PFSK-1 (cell line): ENCODE measurements at regions not wholly inside any gene's neighbourhood (a gene's known extent, or its start where the extent isn't known, plus 50 kb on each side); places are given as distances from the start of the nearest gene placed in this dataset.

Source experiments
- FOXP2 ChIP-seq: optimal IDR thresholded peaks from 2 replicates; pipeline ENCODE3; 2011; ENCODE audit warnings: borderline replicate concordance, control low read depth, inconsistent platforms; ENCODE audit not compliant: insufficient read depth; ENCODE audit errors: extremely low read length, extremely low read depth
- POLR2AphosphoS5 ChIP-seq: IDR thresholded peaks from 2 replicates; pipeline ENCODE4 v1.6.1; 2012; ENCODE audit warnings: low read depth, mild to moderate bottlenecking, control low read depth, low read length, moderate library complexity
- REST ChIP-seq, 2 experiments: IDR thresholded peaks; 2 replicates each; pipeline versions ENCODE4 v1.6.1 to v1.8.0; 2011 to 2012; ENCODE audit warnings: low read depth in 2 of 2, low read length in 2 of 2, control low read depth in 1 of 2, inconsistent platforms in 1 of 2, mild to moderate bottlenecking in 1 of 2, moderate library complexity in 1 of 2; ENCODE audit not compliant: insufficient read depth in 1 of 2
- SIN3A ChIP-seq: IDR thresholded peaks from 2 replicates; pipeline ENCODE4 v1.6.1; 2012; ENCODE audit warnings: mild to moderate bottlenecking, low read length, moderate library complexity, borderline replicate concordance; ENCODE audit not compliant: insufficient read depth
- TAF1 ChIP-seq: IDR thresholded peaks from 2 replicates; pipeline ENCODE4 v1.6.1; 2012; ENCODE audit warnings: low read length, control low read depth, borderline replicate concordance; ENCODE audit not compliant: insufficient read depth

- TF ChIP-seq POLR2AphosphoS5 (no peak), REST (IDR thresholded peaks at IDR 0.05; ENCODE audit: insufficient read depth in 1 of 2, low read depth in 2 of 2, low read length in 2 of 2) (no peak), TAF1 (no peak), FOXP2 (no peak), SIN3A (no peak)
Measured at GRCh38 chr16:86297391-86297790, 212.9 kb upstream of the FOXF1 start.
